ENCODE measurements at regions not wholly inside any gene's neighbourhood (a gene's known extent, or its start where the extent isn't known, plus 50 kb on each side); places are given as distances from the start of the nearest gene placed in this dataset.
A peak's percentile ranks its signal among the peaks of the same experiment; 100 is the strongest.

DNA sequence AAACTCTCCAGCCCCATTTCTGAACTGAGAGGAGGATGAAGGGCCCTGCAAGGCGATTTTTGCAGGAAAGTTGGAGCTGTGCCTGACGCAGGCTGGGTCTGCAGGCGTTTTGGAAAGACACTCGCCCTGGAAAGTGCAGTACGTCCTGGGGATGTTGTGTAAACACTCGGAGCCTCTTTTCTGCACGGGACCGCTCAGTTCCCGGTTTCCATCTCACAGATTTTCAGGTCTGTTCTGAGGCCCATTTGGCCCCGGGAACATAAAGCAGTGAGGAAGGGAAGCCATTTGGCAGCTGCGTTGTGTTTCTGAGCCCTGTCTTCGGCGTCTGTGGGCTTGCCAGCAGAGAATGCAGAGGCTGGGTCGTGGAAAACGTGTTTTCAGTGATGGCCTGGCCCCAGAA, 655.0 kb upstream of the MGMT start:
- Mint-ChIP-seq H3K27ac (no peak overlapping the region), H3K4me3 (no peak overlapping the region), H3K9me3 (peaks cover 0 to 4% (median 0%) of the 10 kb centered on the region in 9 donors), H3K27me3 (peaks cover 0 to 14% (median 1%) of the 10 kb centered on the region in 5 donors), H3K4me1 (no peaks in the 10 kb centered on the region), H3K36me3 (no peaks in the 10 kb centered on the region)
- ATAC-seq, result no peak
- no peak for DNase-seq
- POLR2A ChIA-PET, result no interaction called here

DNA sequence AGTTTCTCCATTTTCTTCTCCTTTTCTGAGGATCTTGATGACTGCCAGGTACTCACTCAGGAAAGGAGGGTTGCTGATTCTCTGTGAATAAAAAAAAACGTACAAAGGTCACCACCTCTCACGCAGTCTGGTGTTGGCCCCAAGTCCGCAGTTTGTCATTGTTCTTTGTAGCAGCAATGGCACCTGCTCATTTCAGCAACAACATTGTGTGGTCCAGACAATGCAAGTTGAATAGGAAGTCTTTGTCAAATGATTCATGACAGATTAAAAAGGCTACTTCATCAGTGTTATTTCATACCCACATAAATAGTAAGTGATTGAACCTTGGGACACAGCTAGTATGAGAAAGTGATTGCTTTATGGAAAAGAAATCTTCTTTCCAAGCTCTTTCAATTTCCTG, 653.5 kb upstream of the MGMT start:
- Mint-ChIP-seq H3K27ac (peak overlapping the region in 1 of 10 donors; percentile 24), H3K36me3 (no peaks in the 10 kb centered on the region)
- ATAC-seq, result no peak

DNA sequence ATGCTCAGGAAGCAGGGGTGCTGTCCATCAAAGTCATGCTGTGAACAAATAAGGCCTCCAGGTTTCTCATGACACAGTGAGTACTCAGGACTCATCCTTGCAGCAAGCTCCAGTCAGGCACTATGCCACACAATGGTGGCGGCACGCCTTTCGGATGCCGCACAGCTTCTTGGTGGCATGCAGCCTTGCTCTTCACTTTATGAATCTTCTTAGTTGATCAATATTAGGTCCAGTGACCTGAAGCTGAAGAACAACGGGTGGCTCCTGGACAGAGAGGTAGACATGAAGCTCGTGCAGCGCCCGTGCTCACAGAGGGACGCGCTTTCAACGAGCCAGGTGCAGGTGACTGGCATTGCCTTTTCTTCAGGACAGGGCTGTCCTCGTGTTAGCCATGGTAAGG, 653.0 kb upstream of the MGMT start:
- POLR2A ChIA-PET, result no interaction called here
- no peak for ATAC-seq
- DNase-seq, result no peak
- Mint-ChIP-seq H3K9me3 (peaks cover 0 to 4% (median 0%) of the 10 kb centered on the region in 9 donors), H3K4me1 (no peaks in the 10 kb centered on the region), H3K27ac (no peak overlapping the region), H3K27me3 (peaks cover 0 to 12% (median 1%) of the 10 kb centered on the region in 5 donors), H3K36me3 (no peaks in the 10 kb centered on the region), H3K4me3 (no peak overlapping the region)

More for the DNA sequence above, 653.5 kb upstream of the MGMT start:
- POLR2A ChIA-PET, result no interaction called here
- H3K27me3 Mint-ChIP-seq, result peaks cover 0 to 12% (median 1%) of the 10 kb centered on the region in 5 donors
- H3K9me3 Mint-ChIP-seq, result peaks cover 0 to 4% (median 0%) of the 10 kb centered on the region in 9 donors
- H3K4me1 Mint-ChIP-seq, result no peaks in the 10 kb centered on the region
- no peak for DNase-seq
- no peak overlapping the region for H3K4me3 Mint-ChIP-seq

DNA sequence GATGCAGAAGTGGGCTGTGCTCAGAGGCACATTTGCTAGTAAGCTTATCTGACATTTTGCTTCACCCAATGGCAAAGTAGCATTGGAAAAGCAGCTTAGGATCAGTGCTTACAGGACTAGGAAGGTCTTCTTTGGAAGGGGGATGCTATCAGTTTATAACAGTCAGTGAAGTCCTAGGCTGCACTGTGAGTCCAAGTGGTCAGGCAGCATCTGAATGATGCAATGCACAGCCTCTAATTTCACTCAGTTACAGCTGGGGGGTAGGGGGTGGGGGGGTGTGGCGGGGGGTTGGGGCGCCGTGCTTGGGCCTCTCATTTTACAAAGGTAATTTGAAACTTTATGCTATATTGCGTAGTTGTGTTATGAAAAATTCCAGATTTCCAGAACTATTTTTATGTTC, 652.3 kb upstream of the MGMT start:
- ATAC-seq (no peak), DNase-seq (no peak)
- no peaks in the 10 kb centered on the region for H3K9me3 Mint-ChIP-seq
- H3K27me3 Mint-ChIP-seq, result peaks cover 0 to 10% (median 0%) of the 10 kb centered on the region in 5 donors
- H3K4me3 Mint-ChIP-seq, result no peak overlapping the region
- no peaks in the 10 kb centered on the region for H3K36me3 Mint-ChIP-seq
- no peaks in the 10 kb centered on the region for H3K4me1 Mint-ChIP-seq
- POLR2A ChIA-PET, result no interaction called here
- no peak overlapping the region for H3K27ac Mint-ChIP-seq

DNA sequence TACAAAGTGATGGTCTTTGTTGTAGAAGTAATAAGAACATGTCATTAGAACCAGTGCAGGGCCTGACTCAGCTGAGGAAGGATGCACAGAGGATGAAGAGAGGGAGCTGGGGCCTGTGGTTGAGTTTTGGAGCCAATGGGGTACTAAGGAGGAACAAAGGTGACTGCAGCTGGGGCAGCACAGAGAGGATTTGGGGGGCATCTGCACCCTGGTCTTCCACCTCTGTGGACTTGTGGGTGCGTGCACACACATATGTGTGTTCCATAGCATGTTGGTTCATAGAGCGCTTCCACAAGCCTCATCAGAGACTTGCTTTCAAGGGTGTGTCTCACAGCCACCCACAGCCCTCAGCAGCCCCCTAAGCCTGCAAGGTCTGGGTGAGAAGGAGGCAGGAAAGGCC, 650.3 kb upstream of the MGMT start:
- POLR2A ChIA-PET, result no interaction called here
- H3K36me3 Mint-ChIP-seq, result no peaks in the 10 kb centered on the region
- no peak overlapping the region for H3K4me3 Mint-ChIP-seq
- DNase-seq, result no peak
- ATAC-seq, result no peak
- H3K27me3 Mint-ChIP-seq, result peaks cover 0 to 8% (median 0%) of the 10 kb centered on the region in 5 donors
- H3K4me1 Mint-ChIP-seq, result no peaks in the 10 kb centered on the region
- no peaks in the 10 kb centered on the region for H3K9me3 Mint-ChIP-seq
- no peak overlapping the region for H3K27ac Mint-ChIP-seq

DNA sequence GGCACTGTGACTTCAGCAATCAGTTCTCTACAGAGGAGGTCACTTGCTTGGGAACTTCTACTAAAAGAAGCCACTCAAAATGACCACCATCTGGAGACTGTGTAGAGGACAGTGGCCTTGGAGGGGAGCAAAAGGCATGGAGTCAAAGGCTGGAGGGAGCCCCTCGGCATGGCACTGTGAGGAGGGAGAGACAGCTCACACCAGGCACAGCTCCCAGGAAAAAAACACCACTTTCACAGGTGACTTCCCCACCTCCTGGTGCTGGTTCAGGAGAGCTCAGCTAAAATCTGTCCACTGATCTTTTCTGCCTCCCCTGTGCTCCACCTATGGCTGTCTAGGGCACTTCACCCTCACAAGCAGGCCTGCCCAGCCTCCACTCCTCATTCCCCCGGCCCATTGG, 649.4 kb upstream of the MGMT start:
- H3K27ac Mint-ChIP-seq, result no peak overlapping the region

DNA sequence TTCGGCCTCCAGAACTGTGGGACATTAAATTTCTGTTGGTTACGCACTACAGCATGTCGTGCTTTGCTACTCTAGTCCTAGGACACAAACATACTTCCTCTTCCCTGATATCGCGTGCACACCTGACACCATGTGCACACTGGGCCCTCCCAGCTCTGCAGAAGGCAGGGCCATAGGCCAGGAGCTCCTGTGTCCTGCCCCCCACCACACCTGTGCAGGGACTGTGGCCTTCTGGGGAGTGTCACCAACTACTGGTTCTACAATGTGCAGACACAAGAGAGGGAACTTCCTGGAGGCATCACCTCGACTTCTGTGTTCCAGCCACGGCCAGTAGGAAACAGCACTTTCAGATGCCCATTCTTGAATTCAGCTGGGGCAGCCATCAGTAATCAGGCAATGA, 646.4 kb upstream of the MGMT start:
- POLR2A ChIA-PET, result no interaction called here
- ATAC-seq (no peak), DNase-seq (no peak)
- H3K4me3 Mint-ChIP-seq, result no peak overlapping the region
- H3K27me3 Mint-ChIP-seq, result peaks cover 0 to 27% (median 19%) of the 10 kb centered on the region in 5 donors
- H3K9me3 Mint-ChIP-seq, result no peaks in the 10 kb centered on the region
- no peak overlapping the region for H3K27ac Mint-ChIP-seq
- H3K4me1 Mint-ChIP-seq, result no peaks in the 10 kb centered on the region
- H3K36me3 Mint-ChIP-seq, result peaks cover 0 to 2% (median 0%) of the 10 kb centered on the region in 3 donors

More for the DNA sequence above, 649.4 kb upstream of the MGMT start:
- peaks cover 0 to 13% (median 8%) of the 10 kb centered on the region in 5 donors for H3K27me3 Mint-ChIP-seq
- H3K4me1 Mint-ChIP-seq, result no peaks in the 10 kb centered on the region
- H3K36me3 Mint-ChIP-seq, result no peaks in the 10 kb centered on the region
- ATAC-seq (no peak), DNase-seq (no peak)
- POLR2A ChIA-PET, result no interaction called here
- no peaks in the 10 kb centered on the region for H3K9me3 Mint-ChIP-seq
- no peak overlapping the region for H3K4me3 Mint-ChIP-seq

DNA sequence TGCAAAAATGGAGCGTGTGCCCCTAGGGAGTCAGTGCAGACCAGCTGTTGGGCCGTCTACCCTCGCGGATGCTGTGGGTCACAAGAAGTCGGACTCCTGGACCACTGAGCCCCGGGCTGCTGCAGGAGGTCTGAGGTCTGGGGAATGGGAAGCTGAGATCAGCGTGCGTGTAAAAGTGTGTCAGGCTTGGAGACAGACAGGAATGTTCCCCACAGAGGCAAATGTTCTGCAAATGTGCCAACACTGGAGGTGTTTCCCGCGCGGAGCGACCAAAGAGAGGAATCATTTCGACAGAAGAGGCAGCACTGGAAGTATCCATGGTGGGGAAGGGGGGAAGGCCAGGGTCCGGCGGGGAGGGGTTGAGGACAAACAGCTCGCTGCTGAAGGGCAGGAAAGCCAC, 643.8 kb upstream of the MGMT start:
- no peak overlapping the region for H3K4me3 Mint-ChIP-seq
- H3K9me3 Mint-ChIP-seq, result no peaks in the 10 kb centered on the region
- peaks cover 0 to 2% (median 0%) of the 10 kb centered on the region in 3 donors for H3K36me3 Mint-ChIP-seq
- no peaks in the 10 kb centered on the region for H3K4me1 Mint-ChIP-seq
- DNase-seq (no peak), ATAC-seq (no peak)
- no peak overlapping the region for H3K27ac Mint-ChIP-seq
- H3K27me3 Mint-ChIP-seq, result peaks cover 0 to 29% (median 17%) of the 10 kb centered on the region in 5 donors
- POLR2A ChIA-PET, result no interaction called here

DNA sequence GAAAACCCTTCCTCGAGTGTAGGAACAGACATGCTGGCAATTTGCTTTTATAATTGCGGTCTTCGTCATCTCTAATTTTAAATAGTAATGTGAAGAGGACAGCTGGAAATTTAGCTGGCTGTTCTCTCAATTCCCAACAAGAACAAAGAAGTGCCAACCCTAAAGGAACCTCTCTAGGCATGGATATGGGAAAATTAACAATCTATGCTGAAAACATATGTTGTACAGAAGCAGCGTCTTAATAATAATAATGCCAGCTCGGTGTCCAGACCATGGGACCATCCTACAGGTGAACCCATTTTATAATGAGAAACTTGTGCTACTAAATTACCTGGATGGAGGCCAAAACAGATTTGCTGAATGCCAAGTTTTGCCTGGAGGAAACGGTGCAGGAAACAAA, 641.4 kb upstream of the MGMT start:
- peaks cover 0 to 37% (median 17%) of the 10 kb centered on the region in 5 donors for H3K27me3 Mint-ChIP-seq
- DNase-seq, result no peak

DNA sequence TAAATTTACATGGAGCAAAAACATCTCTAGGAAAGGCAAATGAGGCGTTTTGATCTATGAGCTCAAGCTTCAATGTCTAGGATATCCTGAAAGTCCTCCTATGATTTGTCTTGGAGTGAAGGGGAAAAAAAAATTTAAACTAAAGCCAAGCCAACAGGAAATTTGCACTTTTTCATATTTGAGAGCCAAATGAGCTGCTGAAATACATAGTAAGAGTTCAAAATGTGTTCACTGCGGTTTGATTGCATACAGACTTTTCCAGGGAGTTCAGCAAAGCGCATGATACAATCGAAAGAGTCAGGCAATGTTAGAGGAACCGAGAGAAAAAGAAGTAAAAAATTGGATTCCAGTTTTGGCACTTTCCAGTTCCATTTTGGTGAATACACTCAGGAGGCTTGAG, 633.4 kb upstream of the MGMT start:
- POLR2A ChIA-PET, result no interaction called here
- H3K27me3 Mint-ChIP-seq, result peaks cover 0 to 9% (median 6%) of the 10 kb centered on the region in 5 donors
- H3K36me3 Mint-ChIP-seq, result no peaks in the 10 kb centered on the region
- no peak overlapping the region for H3K4me3 Mint-ChIP-seq
- no peaks in the 10 kb centered on the region for H3K4me1 Mint-ChIP-seq
- DNase-seq (no peak), ATAC-seq (no peak)
- H3K27ac Mint-ChIP-seq, result no peak overlapping the region
- H3K9me3 Mint-ChIP-seq, result no peaks in the 10 kb centered on the region

More for the DNA sequence above, 641.4 kb upstream of the MGMT start:
- H3K4me3 Mint-ChIP-seq, result no peak overlapping the region
- POLR2A ChIA-PET, result no interaction called here
- ATAC-seq, result no peak
- no peak overlapping the region for H3K27ac Mint-ChIP-seq
- no peaks in the 10 kb centered on the region for H3K9me3 Mint-ChIP-seq
- peaks cover 0 to 2% (median 0%) of the 10 kb centered on the region in 3 donors for H3K36me3 Mint-ChIP-seq
- no peaks in the 10 kb centered on the region for H3K4me1 Mint-ChIP-seq

DNA sequence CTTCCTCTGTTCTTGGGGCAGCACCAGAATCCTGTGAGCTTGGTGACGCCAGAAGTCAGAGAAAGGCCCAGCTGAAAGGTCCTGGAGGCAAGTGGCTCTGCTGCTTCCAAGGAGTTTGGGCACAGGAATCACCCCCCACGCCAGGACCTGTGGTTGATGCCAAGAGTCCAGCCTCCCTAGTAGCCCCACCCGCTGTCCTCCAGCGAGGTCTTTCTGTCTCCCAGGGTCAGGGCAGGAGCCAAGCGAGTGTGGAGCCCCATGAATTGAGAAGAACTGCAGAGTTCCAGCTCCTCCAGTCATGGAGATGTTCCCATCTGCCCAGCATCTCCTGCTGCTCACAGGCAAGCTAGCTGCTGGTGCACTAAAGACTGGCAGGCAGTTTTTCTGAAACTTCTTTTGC, 631.7 kb upstream of the MGMT start:
- Mint-ChIP-seq H3K9me3 (no peaks in the 10 kb centered on the region), H3K27ac (no peak overlapping the region), H3K4me1 (no peaks in the 10 kb centered on the region), H3K4me3 (no peak overlapping the region), H3K27me3 (peaks cover 0 to 10% (median 7%) of the 10 kb centered on the region in 5 donors), H3K36me3 (no peaks in the 10 kb centered on the region)
- POLR2A ChIA-PET, result no interaction called here
- ATAC-seq, result no peak
- DNase-seq, result no peak

DNA sequence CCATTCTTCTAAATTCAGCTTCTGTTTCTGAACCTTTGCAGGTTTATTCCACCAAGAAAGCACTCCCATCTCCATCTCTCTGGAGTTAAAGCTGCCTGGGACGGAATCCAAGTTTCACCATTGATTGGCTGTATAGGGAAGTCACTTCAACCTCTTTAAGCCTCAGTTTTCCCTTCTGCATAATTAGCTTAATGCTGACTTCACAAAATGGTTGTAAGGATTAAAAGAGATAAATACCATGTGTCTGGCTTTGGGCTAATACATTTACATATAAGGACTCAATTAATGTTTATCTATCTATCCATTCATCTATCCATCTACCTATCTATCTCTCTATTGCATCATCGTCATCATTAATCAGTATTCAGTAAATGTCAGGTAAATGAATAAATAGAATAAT, 629.6 kb upstream of the MGMT start:
- Mint-ChIP-seq H3K27ac (no peak overlapping the region), H3K27me3 (peaks cover 8 to 29% (median 16%) of the 10 kb centered on the region in 5 donors), H3K4me1 (no peaks in the 10 kb centered on the region), H3K4me3 (no peak overlapping the region), H3K36me3 (no peaks in the 10 kb centered on the region), H3K9me3 (no peaks in the 10 kb centered on the region)
- DNase-seq (no peak), ATAC-seq (no peak)
- POLR2A ChIA-PET, result no interaction called here

DNA sequence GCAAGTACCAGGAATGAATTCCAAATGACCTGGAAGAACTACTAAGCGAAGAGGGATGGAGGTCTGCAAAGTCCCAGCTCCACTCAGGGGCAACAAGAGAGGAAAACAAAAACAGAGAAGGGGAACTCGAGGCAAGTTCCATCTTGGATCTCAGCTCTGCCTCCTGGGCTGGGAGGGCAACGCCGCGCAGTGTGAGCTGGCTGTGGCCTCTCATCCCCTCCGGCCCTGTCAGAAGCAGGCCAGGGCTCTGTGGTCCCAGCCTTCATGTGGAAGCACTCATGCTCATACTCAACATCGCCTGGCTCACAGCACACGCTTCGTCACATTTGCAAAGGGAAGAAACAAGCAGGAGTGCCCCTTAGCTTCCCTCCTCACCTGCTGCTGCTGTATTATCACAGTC, 627.9 kb upstream of the MGMT start:
- H3K36me3 Mint-ChIP-seq, result no peaks in the 10 kb centered on the region
- ATAC-seq (no peak), DNase-seq (no peak)
- no peaks in the 10 kb centered on the region for H3K4me1 Mint-ChIP-seq
- no peak overlapping the region for H3K4me3 Mint-ChIP-seq
- no peak overlapping the region for H3K27ac Mint-ChIP-seq
- no peaks in the 10 kb centered on the region for H3K9me3 Mint-ChIP-seq
- POLR2A ChIA-PET, result no interaction called here
- H3K27me3 Mint-ChIP-seq, result peaks cover 9 to 30% (median 16%) of the 10 kb centered on the region in 5 donors

DNA sequence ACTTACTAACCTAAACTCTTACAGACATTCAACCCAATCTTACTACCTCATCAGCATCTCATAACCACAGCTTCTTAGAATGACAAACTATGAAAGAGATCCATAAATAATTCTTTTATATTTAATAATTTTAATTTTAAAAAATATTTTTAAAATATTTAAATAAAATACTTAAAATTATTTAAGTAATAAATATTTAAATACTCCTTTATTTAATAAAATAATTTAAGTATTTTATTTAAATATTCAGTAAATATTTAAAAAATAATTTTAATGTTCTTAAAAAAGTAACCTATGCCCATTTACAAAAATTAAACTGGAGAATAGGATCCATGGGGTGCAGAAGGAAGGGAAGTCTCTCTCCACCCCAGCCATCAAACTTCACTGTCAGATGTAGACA, 627.3 kb upstream of the MGMT start:
- DNase-seq (no peak), ATAC-seq (no peak)
- no peak overlapping the region for H3K27ac Mint-ChIP-seq
- H3K36me3 Mint-ChIP-seq, result no peaks in the 10 kb centered on the region
- H3K9me3 Mint-ChIP-seq, result no peaks in the 10 kb centered on the region
- H3K4me1 Mint-ChIP-seq, result no peaks in the 10 kb centered on the region
- no peak overlapping the region for H3K4me3 Mint-ChIP-seq
- peaks cover 9 to 30% (median 16%) of the 10 kb centered on the region in 5 donors for H3K27me3 Mint-ChIP-seq
- POLR2A ChIA-PET, result no interaction called here
